Trophoblast cell (in vitro differentiated cells and primary cell): ENCODE measurements at regions not wholly inside any gene's neighbourhood (a gene's known extent, or its start where the extent isn't known, plus 50 kb on each side); places are given as distances from the start of the nearest gene placed in this dataset.

Experiments used
- DNase-seq, 2 donors: peaks; one replicate each; pipeline ENCODE4 v3.0.0-alpha.2; 2016
- H2AFZ ChIP-seq: 2 replicates; pipeline ENCODE4 v1.6.1; 2013; ENCODE audit warnings: low read length, moderate library complexity, mild to moderate bottlenecking; ENCODE audit not compliant: insufficient read depth, poor library complexity
- H2AK5ac ChIP-seq: 2 replicates; pipeline ENCODE4 v1.6.1; 2013; ENCODE audit warnings: mild to moderate bottlenecking, low read length
- H2BK120ac ChIP-seq: 2 replicates; pipeline ENCODE4 v1.6.1; 2013; ENCODE audit warnings: low read length, mild to moderate bottlenecking, moderate library complexity; ENCODE audit not compliant: insufficient read depth, poor library complexity
- H2BK12ac ChIP-seq: 2 replicates; pipeline ENCODE4 v1.6.1; 2013; ENCODE audit warnings: mild to moderate bottlenecking, low read length, moderate library complexity
- H2BK5ac ChIP-seq: 2 replicates; pipeline ENCODE4 v1.6.1; 2013; ENCODE audit warnings: low read length, low read depth, moderate library complexity, mild to moderate bottlenecking; ENCODE audit not compliant: poor library complexity
- H3K14ac ChIP-seq: 2 replicates; pipeline ENCODE4 v1.6.1; 2013; ENCODE audit warnings: mild to moderate bottlenecking, low read length
- H3K18ac ChIP-seq: 2 replicates; pipeline ENCODE4 v1.6.1; 2013; ENCODE audit warnings: mild to moderate bottlenecking, low read length
- H3K23ac ChIP-seq: 2 replicates; pipeline ENCODE4 v1.6.1; 2013; ENCODE audit warnings: low read length
- H3K27ac ChIP-seq: 2 replicates; pipeline ENCODE4 v1.5.1; 2013; ENCODE audit warnings: low read depth, mild to moderate bottlenecking, inconsistent platforms, low read length, moderate library complexity
- H3K27me3 ChIP-seq: 2 replicates; pipeline ENCODE4 v1.6.1; 2013; ENCODE audit warnings: inconsistent platforms, mild to moderate bottlenecking, low read length, moderate library complexity; ENCODE audit not compliant: insufficient read depth
- H3K36me3 ChIP-seq, 2 experiments: 1 replicate in 1 of 2; 2 replicates in 1 of 2; pipeline ENCODE4 v1.6.1; 2013; ENCODE audit warnings: low read length in 2 of 2, mild to moderate bottlenecking in 2 of 2, moderate library complexity in 1 of 2; ENCODE audit not compliant: insufficient read depth in 2 of 2, control insufficient read depth in 1 of 2
- H3K4ac ChIP-seq: 2 replicates; pipeline ENCODE4 v1.6.1; 2013; ENCODE audit warnings: low read depth, mild to moderate bottlenecking, low read length, moderate library complexity
- H3K4me1 ChIP-seq, 2 experiments: 1 replicate in 1 of 2; 2 replicates in 1 of 2; pipeline ENCODE4 v1.6.1; 2013; ENCODE audit warnings: low read length in 2 of 2, mild to moderate bottlenecking in 2 of 2, moderate library complexity in 1 of 2; ENCODE audit not compliant: insufficient read depth in 2 of 2, control insufficient read depth in 1 of 2
- H3K4me2 ChIP-seq: 2 replicates; pipeline ENCODE4 v1.6.1; 2013; ENCODE audit warnings: inconsistent platforms, mild to moderate bottlenecking, low read length, moderate library complexity
- H3K4me3 ChIP-seq: 2 replicates; pipeline ENCODE4 v1.5.1; 2013; ENCODE audit warnings: mild to moderate bottlenecking, low read depth, low read length, inconsistent platforms
- H3K79me1 ChIP-seq: one replicate; pipeline ENCODE4 v1.6.1; 2013; ENCODE audit warnings: low read length
- H3K79me2 ChIP-seq: 2 replicates; pipeline ENCODE4 v1.6.1; 2013; ENCODE audit warnings: low read length, mild to moderate bottlenecking; ENCODE audit not compliant: control insufficient read depth, insufficient read depth, poor library complexity
- H3K9ac ChIP-seq: 2 replicates; pipeline ENCODE4 v1.6.1; 2013; ENCODE audit warnings: mild to moderate bottlenecking, low read length
- H3K9me3 ChIP-seq: 2 replicates; pipeline ENCODE4 v1.6.1; 2013; ENCODE audit warnings: low read depth, mild to moderate bottlenecking, control low read depth, inconsistent platforms, low read length; ENCODE audit not compliant: insufficient read depth
- H4K12ac ChIP-seq: 2 replicates; pipeline ENCODE4 v1.6.1; 2013; ENCODE audit warnings: low read depth, mild to moderate bottlenecking, low read length, moderate library complexity
- H4K8ac ChIP-seq: 2 replicates; pipeline ENCODE4 v1.6.1; 2013; ENCODE audit warnings: low read depth, mild to moderate bottlenecking, low read length, moderate library complexity
- H4K91ac ChIP-seq: one replicate; pipeline ENCODE4 v1.6.1; 2013; ENCODE audit warnings: low read depth, mild to moderate bottlenecking, low read length, moderate library complexity
- WGBS: extraction: QIAGEN DNeasy Blood & Tissue Kit; methylation state at CpG from one replicate; pipeline ENCODE4 v1.1.7; 2013; ENCODE audit warnings: missing lambda C conversion rate; ENCODE audit not compliant: insufficient read length, insufficient coverage; ENCODE audit errors: extremely low coverage; 5-methylcytosine and 5-hydroxymethylcytosine counted together

- Histone ChIP-seq H4K12ac (no peak overlapping the region), H3K4me3 (no peak overlapping the region), H3K36me3 (peaks cover 57 to 61% of the 10 kb centered on the region in 2 experiments), H4K91ac (no peak overlapping the region), H2BK5ac (no peak overlapping the region), H3K4me1 (peaks cover 0 to 3% of the 10 kb centered on the region in 2 experiments), H3K9me3 (peaks cover 3% of the 10 kb centered on the region), H3K23ac (no peak overlapping the region), H4K8ac (no peak overlapping the region), H3K79me1 (no peaks in the 10 kb centered on the region), H2BK120ac (no peak overlapping the region), H3K14ac (no peak overlapping the region), H3K4ac (no peak overlapping the region), H2AFZ (no peak overlapping the region), H3K9ac (no peak overlapping the region), H3K4me2 (no peak overlapping the region), H3K27ac (no peak overlapping the region), H2AK5ac (no peak overlapping the region), H2BK12ac (no peak overlapping the region), H3K18ac (no peak overlapping the region), H3K27me3 (no peaks in the 10 kb centered on the region), H3K79me2 (no peaks in the 10 kb centered on the region)
- no peak for DNase-seq
- no CpG with 5 or more reads among the region's 8 CpGs for WGBS
These were observed 356.8 kb downstream of the SEC14L1 start for GRCh38 chr17:77497578-77497934.

- WGBS = no CpG with 5 or more reads among the region's 25 CpGs
- no peaks in the 10 kb centered on the region for H3K79me2 ChIP-seq
- no peak overlapping the region for H2BK5ac ChIP-seq
- H2AK5ac ChIP-seq = no peak overlapping the region
- H3K23ac ChIP-seq = no peak overlapping the region
- peaks cover 3% of the 10 kb centered on the region for H3K9me3 ChIP-seq
- no peak overlapping the region for H4K8ac ChIP-seq
- H3K4me3 ChIP-seq = no peak overlapping the region
- H3K36me3 ChIP-seq = peaks cover 53 to 54% of the 10 kb centered on the region in 2 experiments
- H2BK120ac ChIP-seq = no peak overlapping the region
- H2AFZ ChIP-seq = no peak overlapping the region
- H3K18ac ChIP-seq = no peak overlapping the region
- H3K14ac ChIP-seq = no peak overlapping the region
- no peak overlapping the region for H4K12ac ChIP-seq
- peaks cover 0 to 3% of the 10 kb centered on the region in 2 experiments for H3K4me1 ChIP-seq
- no peak overlapping the region for H4K91ac ChIP-seq
- H3K27ac ChIP-seq = no peak overlapping the region
- DNase-seq = no peak
- no peak overlapping the region for H3K4ac ChIP-seq
- no peaks in the 10 kb centered on the region for H3K79me1 ChIP-seq
- H3K27me3 ChIP-seq = no peaks in the 10 kb centered on the region
- H3K4me2 ChIP-seq = no peak overlapping the region
- no peak overlapping the region for H2BK12ac ChIP-seq
- H3K9ac ChIP-seq = no peak overlapping the region
These were observed 357.4 kb downstream of the SEC14L1 start for GRCh38 chr17:77498091-77498741.

DNA sequence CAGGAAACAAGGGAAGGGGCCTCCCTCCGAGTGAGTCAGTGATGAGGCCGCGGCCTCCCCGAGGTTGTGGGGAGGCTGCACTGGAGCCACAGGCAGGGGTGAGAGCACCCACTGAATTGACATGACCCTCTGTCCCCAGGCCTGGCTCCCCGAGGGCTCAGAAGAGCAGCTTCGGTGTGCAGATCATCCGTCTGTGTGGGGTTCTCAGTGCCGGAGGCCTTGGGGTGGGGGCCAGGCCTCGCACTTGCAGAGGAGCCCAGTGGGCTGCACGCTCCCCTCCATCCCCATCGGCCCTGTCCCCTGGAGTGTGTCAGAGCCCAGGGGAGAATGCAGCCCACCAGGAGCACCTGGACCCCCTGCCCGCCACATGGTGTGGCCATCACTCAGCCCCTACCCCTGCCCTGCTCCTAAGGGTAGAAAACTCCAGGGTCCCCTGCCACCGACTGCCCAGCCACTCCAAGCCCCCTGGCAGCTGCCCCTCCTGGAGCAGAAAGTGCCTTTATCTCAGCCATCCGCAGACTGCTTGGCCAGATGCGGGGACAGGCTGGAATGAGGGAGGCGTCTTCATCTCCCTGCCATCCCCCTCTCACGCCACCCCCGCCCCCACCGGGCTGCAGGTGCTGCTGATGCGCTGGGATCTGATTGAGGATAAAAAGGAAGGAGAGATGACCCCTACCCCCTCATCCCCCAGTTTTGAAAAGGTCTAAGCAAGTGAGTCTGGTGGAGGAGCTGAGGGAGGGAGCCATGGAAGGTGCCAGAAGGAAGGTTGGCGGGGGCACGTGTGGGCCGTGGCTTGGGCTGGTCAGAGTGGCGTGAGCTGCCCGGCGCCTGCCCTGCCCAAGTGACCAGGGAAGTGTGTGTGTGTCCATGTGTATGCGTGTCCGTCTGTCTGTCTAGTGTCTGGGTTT is 358.3 kb downstream of the SEC14L1 start:
- Histone ChIP-seq H3K4me2 (no peak overlapping the region), H3K36me3 (peaks cover 49% of the 10 kb centered on the region in 2 experiments), H4K12ac (no peak overlapping the region), H3K9me3 (peaks cover 3% of the 10 kb centered on the region), H2BK120ac (no peak overlapping the region), H3K14ac (no peak overlapping the region), H4K8ac (no peak overlapping the region), H3K4me1 (peaks cover 0 to 3% of the 10 kb centered on the region in 2 experiments), H3K9ac (no peak overlapping the region), H3K27me3 (no peaks in the 10 kb centered on the region), H2BK5ac (no peak overlapping the region), H3K79me2 (no peaks in the 10 kb centered on the region), H3K27ac (no peak overlapping the region), H3K18ac (no peak overlapping the region), H3K4ac (no peak overlapping the region), H4K91ac (no peak overlapping the region), H2AK5ac (no peak overlapping the region), H2AFZ (no peak overlapping the region), H3K23ac (no peak overlapping the region), H2BK12ac (no peak overlapping the region), H3K4me3 (no peak overlapping the region), H3K79me1 (no peaks in the 10 kb centered on the region)
- WGBS = no CpG with 5 or more reads among the region's 28 CpGs
- no peak for DNase-seq

DNA sequence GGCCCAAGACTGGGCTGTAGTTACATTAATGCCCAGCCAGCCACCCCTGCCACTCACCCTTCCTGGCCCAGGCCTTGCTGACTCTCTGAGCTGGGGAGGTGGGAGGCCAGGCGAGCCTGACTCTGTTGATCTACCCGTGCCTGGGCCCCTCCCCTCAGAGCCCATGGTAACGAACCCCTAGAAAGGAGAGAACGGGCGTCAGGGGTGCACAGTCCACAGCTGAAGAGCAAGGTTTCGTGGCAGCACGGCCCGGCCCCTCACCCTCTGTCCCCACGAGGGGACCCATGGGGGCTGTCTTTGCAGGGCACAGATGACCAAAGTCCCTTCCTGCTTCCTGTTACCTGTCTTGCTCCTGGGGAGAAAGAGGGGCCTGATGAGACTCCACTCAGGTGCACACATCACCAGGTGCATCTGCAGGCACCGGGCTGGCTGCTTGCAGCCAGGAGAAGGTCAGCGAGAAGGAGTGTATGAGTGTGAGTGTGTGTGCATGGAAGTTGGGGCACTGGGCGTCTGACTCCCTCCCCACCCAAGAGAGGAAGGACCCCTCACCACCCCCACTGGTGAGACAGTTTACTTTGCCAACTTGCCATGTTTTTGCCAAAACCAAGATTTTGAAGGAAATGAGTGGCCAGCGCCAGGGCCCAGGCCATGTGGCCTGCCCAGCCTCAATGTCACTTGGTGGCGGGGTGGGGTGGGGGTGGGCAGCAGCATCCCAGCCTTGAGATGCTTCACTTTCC is 359.1 kb downstream of the SEC14L1 start:
- H3K9ac ChIP-seq = no peak overlapping the region
- H4K8ac ChIP-seq = no peak overlapping the region
- H2BK120ac ChIP-seq = no peak overlapping the region
- peaks cover 0 to 2% of the 10 kb centered on the region in 2 experiments for H3K4me1 ChIP-seq
- no peak overlapping the region for H2AK5ac ChIP-seq
- no peak overlapping the region for H3K4me2 ChIP-seq
- no peak overlapping the region for H4K91ac ChIP-seq
- H3K4me3 ChIP-seq = no peak overlapping the region
- no peak overlapping the region for H4K12ac ChIP-seq
- H3K23ac ChIP-seq = no peak overlapping the region
- DNase-seq = no peak
- H2AFZ ChIP-seq = no peak overlapping the region
- no peak overlapping the region for H3K4ac ChIP-seq
- no peaks in the 10 kb centered on the region for H3K79me2 ChIP-seq
- no peak overlapping the region for H3K27ac ChIP-seq
- H3K36me3 ChIP-seq = peaks cover 43 to 49% of the 10 kb centered on the region in 2 experiments
- no peaks in the 10 kb centered on the region for H3K79me1 ChIP-seq
- WGBS = no CpG with 5 or more reads among the region's 14 CpGs
- peaks cover 3% of the 10 kb centered on the region for H3K9me3 ChIP-seq
- H2BK5ac ChIP-seq = no peak overlapping the region
- no peak overlapping the region for H2BK12ac ChIP-seq
- no peak overlapping the region for H3K18ac ChIP-seq
- no peak overlapping the region for H3K14ac ChIP-seq
- no peaks in the 10 kb centered on the region for H3K27me3 ChIP-seq
